ENCODE measurements at regions not wholly inside any gene's neighbourhood (a gene's known extent, or its start where the extent isn't known, plus 50 kb on each side); places are given as distances from the start of the nearest gene placed in this dataset.
"Not testable (repeated sequence)": the region's sequence is repeated elsewhere in the genome, so short reads cannot be mapped to it uniquely, and the experiment has no call there.

DNA sequence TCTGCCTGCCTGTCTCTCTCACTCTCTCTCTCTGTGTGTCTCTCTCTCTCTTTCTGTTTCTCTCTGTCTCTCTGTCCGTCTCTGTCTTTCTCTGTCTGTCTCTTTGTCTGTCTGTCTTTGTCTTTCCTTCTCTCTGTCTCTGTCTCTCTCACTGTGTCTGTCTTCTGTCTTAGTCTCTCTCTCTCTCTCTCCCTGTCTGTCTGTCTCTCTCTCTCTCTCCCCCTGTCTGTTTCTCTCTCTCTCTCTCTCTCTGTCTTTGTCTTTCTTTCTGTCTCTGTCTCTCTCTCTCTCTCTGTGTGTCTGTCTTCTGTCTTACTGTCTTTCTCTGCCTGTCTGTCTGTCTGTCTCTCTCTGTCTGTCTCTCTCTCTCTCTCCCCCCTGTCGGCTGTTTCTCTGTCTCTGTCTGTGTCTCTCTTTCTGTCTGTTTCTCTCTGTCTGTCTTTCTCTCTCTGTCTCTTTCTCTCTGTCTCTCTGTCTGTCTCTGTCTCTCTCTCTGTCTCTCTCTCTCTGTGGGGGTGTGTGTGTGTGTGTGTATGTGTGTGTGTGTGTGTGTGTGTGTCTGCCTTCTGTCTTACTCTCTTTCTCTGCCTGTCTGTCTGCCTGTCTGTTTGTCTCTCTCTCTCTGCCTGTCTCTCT, 2101.3 kb upstream of the TPTE start:
- in situ Hi-C loops (cut with MboI; ENCODE audit: low pct_unique_long_range_greater_than_20kb in 2 of 9, low sequenced_read_pairs in 9 of 9, unreplicated experiment in 9 of 9), result not testable (repeated sequence)
- H3K27ac ChIP-seq, result peak overlapping the region in 1 of 2 donors; percentile 12
- no CpG with 5 or more reads among the region's 2 CpGs for WGBS, 10 experiments

GRCh38 chr21:8427790-8428667, 2093.4 kb upstream of the TPTE start:
- H3K4me1 ChIP-seq (replicated peaks in 1 of 2); in situ Hi-C loops (cut with MboI; ENCODE audit: low pct_unique_long_range_greater_than_20kb in 2 of 9, low sequenced_read_pairs in 9 of 9, unreplicated experiment in 9 of 9); H3K27ac ChIP-seq; H3K4me3 ChIP-seq: not testable (repeated sequence)
- ATAC-seq (replicated peaks in 6 of 8), result peak; percentile 34 to 70 (median 52)
- no CpG with 5 or more reads among the region's 47 CpGs for WGBS, 10 experiments

More for the DNA sequence above, 2101.3 kb upstream of the TPTE start:
- not testable (repeated sequence) for H3K4me3 ChIP-seq; H3K4me1 ChIP-seq (replicated peaks in 1 of 2)
- ATAC-seq (replicated peaks in 6 of 8), result peak; percentile 80 to 90 (median 86)

DNA sequence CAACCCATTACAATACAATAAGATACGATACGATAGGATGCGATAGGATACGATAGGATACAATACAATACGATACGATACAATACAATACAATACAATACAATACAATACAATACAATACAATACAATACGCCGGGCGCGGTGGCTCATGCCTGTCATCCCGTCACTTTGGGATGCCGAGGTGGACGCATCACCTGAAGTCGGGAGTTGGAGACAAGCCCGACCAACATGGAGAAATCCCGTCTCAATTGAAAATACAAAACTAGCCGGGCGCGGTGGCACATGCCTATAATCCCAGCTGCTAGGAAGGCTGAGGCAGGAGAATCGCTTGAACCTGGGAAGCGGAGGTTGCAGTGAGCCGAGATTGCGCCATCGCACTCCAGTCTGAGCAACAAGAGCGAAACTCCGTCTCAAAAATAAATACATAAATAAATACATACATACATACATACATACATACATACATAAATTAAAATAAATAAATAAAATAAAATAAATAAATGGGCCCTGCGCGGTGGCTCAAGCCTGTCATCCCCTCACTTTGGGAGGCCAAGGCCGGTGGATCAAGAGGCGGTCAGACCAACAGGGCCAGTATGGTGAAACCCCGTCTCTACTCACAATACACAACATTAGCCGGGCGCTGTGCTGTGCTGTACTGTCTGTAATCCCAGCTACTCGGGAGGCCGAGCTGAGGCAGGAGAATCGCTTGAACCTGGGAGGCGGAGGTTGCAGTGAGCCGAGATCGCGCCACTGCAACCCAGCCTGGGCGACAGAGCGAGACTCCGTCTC, 2092.5 kb upstream of the TPTE start:
- no CpG with 5 or more reads among the region's 43 CpGs for WGBS, 10 experiments
- ATAC-seq (replicated peaks in 6 of 8), result peak; percentile 64 to 74 (median 70)
- not testable (repeated sequence) for H3K4me1 ChIP-seq (replicated peaks in 1 of 2)

DNA sequence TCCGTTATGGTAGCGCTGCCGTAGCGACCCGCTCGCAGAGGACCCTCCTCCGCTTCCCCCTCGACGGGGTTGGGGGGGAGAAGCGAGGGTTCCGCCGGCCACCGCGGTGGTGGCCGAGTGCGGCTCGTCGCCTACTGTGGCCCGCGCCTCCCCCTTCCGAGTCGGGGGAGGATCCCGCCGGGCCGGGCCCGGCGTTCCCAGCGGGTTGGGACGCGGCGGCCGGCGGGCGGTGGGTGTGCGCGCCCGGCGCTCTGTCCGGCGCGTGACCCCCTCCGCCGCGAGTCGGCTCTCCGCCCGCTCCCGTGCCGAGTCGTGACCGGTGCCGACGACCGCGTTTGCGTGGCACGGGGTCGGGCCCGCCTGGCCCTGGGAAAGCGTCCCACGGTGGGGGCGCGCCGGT, 2086.7 kb upstream of the TPTE start:
- ATAC-seq (replicated peaks in 6 of 8); H3K4me1 ChIP-seq (replicated peaks in 1 of 2); H3K4me3 ChIP-seq; in situ Hi-C loops (cut with MboI; ENCODE audit: low pct_unique_long_range_greater_than_20kb in 2 of 9, low sequenced_read_pairs in 9 of 9, unreplicated experiment in 9 of 9); H3K27ac ChIP-seq: not testable (repeated sequence)
- no CpG with 5 or more reads among the region's 64 CpGs for WGBS, 10 experiments

More for the DNA sequence above, 2092.5 kb upstream of the TPTE start:
- H3K27ac ChIP-seq; H3K4me3 ChIP-seq; in situ Hi-C loops (cut with MboI; ENCODE audit: low pct_unique_long_range_greater_than_20kb in 2 of 9, low sequenced_read_pairs in 9 of 9, unreplicated experiment in 9 of 9): not testable (repeated sequence)

DNA sequence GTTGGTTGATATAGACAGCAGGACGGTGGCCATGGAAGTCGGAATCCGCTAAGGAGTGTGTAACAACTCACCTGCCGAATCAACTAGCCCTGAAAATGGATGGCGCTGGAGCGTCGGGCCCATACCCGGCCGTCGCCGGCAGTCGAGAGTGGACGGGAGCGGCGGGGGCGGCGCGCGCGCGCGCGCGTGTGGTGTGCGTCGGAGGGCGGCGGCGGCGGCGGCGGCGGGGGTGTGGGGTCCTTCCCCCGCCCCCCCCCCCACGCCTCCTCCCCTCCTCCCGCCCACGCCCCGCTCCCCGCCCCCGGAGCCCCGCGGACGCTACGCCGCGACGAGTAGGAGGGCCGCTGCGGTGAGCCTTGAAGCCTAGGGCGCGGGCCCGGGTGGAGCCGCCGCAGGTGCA, 2078.3 kb upstream of the TPTE start:
- in situ Hi-C loops (cut with MboI; ENCODE audit: low pct_unique_long_range_greater_than_20kb in 2 of 9, low sequenced_read_pairs in 9 of 9, unreplicated experiment in 9 of 9); H3K4me3 ChIP-seq; H3K4me1 ChIP-seq (replicated peaks in 1 of 2); ATAC-seq (replicated peaks in 6 of 8); H3K27ac ChIP-seq: not testable (repeated sequence)
- WGBS, 10 experiments, result no CpG with 5 or more reads among the region's 54 CpGs

- in situ Hi-C loops (cut with MboI; ENCODE audit: low pct_unique_long_range_greater_than_20kb in 2 of 9, low sequenced_read_pairs in 9 of 9, unreplicated experiment in 9 of 9), result not testable (repeated sequence)
These were observed 2071.6 kb upstream of the TPTE start for GRCh38 chr21:8449807-8450206.

DNA sequence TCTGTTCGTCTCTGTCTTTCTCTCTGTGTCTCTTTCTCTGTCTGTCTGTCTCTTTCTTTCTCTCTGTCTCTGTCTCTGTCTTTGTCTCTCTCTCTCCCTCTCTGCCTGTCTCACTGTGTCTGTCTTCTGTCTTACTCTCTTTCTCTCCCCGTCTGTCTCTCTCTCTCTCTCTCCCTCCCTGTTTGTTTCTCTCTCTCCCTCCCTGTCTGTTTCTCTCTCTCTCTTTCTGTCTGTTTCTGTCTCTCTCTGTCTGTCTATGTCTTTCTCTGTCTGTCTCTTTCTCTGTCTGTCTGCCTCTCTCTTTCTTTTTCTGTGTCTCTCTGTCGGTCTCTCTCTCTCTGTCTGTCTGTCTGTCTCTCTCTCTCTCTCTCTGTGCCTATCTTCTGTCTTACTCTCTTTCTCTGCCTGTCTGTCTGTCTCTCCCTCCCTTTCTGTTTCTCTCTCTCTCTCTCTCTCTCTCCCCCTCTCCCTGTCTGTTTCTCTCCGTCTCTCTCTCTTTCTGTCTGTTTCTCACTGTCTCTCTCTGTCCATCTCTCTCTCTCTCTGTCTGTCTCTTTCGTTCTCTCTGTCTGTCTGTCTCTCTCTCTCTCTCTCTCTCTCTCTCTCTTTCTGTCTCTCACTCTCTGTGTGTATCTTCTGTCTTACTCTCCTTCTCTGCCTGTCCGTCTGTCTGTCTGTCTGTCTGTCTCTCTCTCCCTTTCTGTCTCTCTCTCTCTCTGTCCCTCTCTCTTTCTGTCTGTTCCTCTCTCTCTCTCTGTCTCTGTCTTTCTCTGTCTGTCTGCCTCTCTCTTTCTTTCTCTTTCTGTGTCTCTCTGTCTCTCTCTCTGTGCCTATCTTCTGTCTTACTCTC, 2065.9 kb upstream of the TPTE start:
- H3K27ac ChIP-seq; H3K4me3 ChIP-seq; H3K4me1 ChIP-seq (replicated peaks in 1 of 2); in situ Hi-C loops (cut with MboI; ENCODE audit: low pct_unique_long_range_greater_than_20kb in 2 of 9, low sequenced_read_pairs in 9 of 9, unreplicated experiment in 9 of 9): not testable (repeated sequence)
- peak in 3 of 8 experiments; percentile 39 to 67 (median 65) for ATAC-seq (replicated peaks in 6 of 8)
- no CpG with 5 or more reads among the region's 6 CpGs for WGBS, 10 experiments

More at GRCh38 chr21:8449807-8450206, 2071.6 kb upstream of the TPTE start:
- not testable (repeated sequence) for H3K4me3 ChIP-seq; ATAC-seq (replicated peaks in 6 of 8); H3K27ac ChIP-seq; H3K4me1 ChIP-seq (replicated peaks in 1 of 2)
- no CpG with 5 or more reads among the region's 18 CpGs for WGBS, 10 experiments

- in situ Hi-C loops (cut with MboI; ENCODE audit: low pct_unique_long_range_greater_than_20kb in 2 of 9, low sequenced_read_pairs in 9 of 9, unreplicated experiment in 9 of 9); H3K27ac ChIP-seq; H3K4me1 ChIP-seq (replicated peaks in 1 of 2); H3K4me3 ChIP-seq: not testable (repeated sequence)
- no CpG with 5 or more reads among the region's 3 CpGs for WGBS, 10 experiments
- peak; percentile 59 to 82 (median 64) for ATAC-seq (replicated peaks in 6 of 8)
These were observed 2056.8 kb upstream of the TPTE start for GRCh38 chr21:8464403-8465152.

GRCh38 chr21:8466642-8467041, 2054.7 kb upstream of the TPTE start:
- ATAC-seq (replicated peaks in 6 of 8); H3K27ac ChIP-seq; in situ Hi-C loops (cut with MboI; ENCODE audit: low pct_unique_long_range_greater_than_20kb in 2 of 9, low sequenced_read_pairs in 9 of 9, unreplicated experiment in 9 of 9); H3K4me3 ChIP-seq; H3K4me1 ChIP-seq (replicated peaks in 1 of 2): not testable (repeated sequence)
- no CpG with 5 or more reads among the region's 10 CpGs for WGBS, 10 experiments
